ENCODE measurements at regions not wholly inside any gene's neighbourhood (a gene's known extent, or its start where the extent isn't known, plus 50 kb on each side); places are given as distances from the start of the nearest gene placed in this dataset.

DNA sequence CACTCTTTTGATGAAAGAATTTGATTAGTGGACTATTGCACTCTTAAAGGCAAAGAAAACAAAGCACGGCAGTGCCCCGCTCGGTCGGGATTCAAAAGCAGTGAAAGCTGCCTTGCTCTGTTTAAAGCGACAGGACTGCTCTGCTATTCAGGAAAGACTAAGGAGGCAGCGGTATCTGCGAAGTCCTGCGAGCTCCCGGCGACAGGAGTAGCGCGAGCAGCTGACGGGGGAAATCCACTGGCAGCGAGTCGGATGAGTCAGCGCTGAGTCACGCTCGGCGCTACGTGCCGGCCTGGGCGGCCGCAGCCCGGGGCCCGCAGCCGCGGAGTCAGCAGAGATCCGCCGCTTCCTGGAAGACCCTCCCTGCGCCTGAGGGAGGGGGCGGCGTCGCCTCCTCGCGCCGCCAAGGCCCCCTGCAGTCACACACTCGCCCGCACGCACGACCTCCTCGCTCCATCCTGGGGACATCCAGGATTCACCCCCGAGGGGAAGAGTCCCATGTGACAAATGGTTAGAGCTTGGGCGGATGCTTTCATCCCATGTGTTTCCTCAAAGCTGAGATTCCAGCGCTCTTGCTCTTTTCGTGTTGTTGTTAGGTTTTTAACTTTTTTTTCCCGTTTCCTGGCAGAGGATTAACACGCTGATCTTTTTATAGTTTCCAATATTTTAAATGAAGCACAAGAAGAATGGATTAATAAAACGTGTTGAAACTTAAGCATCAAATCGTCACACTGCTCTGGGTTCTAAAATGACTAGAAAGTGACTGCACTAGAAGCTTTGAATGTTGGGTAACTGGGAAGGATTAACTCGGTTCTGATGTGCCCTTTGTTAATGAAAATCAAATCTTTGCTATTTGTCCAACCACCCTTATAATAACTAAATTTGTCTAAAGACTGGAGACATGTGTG, 102.5 kb downstream of the ARRDC3 start:
- no peak overlapping the region for H3K27ac ChIP-seq (ENCODE audit: low read depth, low read length, poor library complexity, severe bottlenecking)

GRCh38 chr5:91277840-91278239, 105.3 kb downstream of the ARRDC3 start:
- Histone ChIP-seq H3K79me2 (ENCODE audit: insufficient read depth, low read depth, low read length) (no peaks in the 10 kb centered on the region), H3K36me3 (ENCODE audit: insufficient read depth, low read length) (no peaks in the 10 kb centered on the region), H3K27ac (ENCODE audit: low read depth, low read length, poor library complexity, severe bottlenecking) (no peak overlapping the region), H2AFZ (ENCODE audit: low read length) (no peak overlapping the region), H3K9me3 (ENCODE audit: low read length) (no peaks in the 10 kb centered on the region), H3K4me1 (ENCODE audit: insufficient read depth, low read length, poor library complexity, severe bottlenecking) (peaks cover 13% of the 10 kb centered on the region), H3K4me2 (ENCODE audit: low read length) (no peak overlapping the region), H3K9me2 (ENCODE audit: insufficient read depth, low read length) (no peaks in the 10 kb centered on the region), H3K4me3 (ENCODE audit: low read depth, low read length, poor library complexity, severe bottlenecking) (no peak overlapping the region), H4K20me1 (ENCODE audit: insufficient read depth, low read length) (no peaks in the 10 kb centered on the region)
- TF ChIP-seq, protein P1, sequence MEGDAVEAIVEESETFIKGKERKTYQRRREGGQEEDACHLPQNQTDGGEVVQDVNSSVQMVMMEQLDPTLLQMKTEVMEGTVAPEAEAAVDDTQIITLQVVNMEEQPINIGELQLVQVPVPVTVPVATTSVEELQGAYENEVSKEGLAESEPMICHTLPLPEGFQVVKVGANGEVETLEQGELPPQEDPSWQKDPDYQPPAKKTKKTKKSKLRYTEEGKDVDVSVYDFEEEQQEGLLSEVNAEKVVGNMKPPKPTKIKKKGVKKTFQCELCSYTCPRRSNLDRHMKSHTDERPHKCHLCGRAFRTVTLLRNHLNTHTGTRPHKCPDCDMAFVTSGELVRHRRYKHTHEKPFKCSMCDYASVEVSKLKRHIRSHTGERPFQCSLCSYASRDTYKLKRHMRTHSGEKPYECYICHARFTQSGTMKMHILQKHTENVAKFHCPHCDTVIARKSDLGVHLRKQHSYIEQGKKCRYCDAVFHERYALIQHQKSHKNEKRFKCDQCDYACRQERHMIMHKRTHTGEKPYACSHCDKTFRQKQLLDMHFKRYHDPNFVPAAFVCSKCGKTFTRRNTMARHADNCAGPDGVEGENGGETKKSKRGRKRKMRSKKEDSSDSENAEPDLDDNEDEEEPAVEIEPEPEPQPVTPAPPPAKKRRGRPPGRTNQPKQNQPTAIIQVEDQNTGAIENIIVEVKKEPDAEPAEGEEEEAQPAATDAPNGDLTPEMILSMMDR (conservative IDR thresholded peaks at IDR 0.05; ENCODE audit: low read length) = no peak
- no peak for TF ChIP-seq EZH2phosphoT487 (IDR thresholded peaks at IDR 0.05; ENCODE audit: borderline replicate concordance, low read depth, low read length)
- ChIA-PET CTCF (ENCODE audit: unreplicated experiment) (no interaction called here), POLR2A (interaction anchor here (0.9 kb wide), 1 partner anchor 37 kb away, joined by 3 read pairs; no protein-coding TSS in a partner anchor)
- no TSS peak for BruUV-seq (replicated peaks)
- no peak for DNase-seq (ENCODE audit: low spot score)
- intact Hi-C loops (cut with micrococcal nuclease; ENCODE audit: unreplicated experiment) = no loop called here

More for the DNA sequence above, 102.5 kb downstream of the ARRDC3 start:
- ChIA-PET POLR2A (interaction anchor here (0.7 to 1.3 kb wide), 4 partner anchors 9 to 103 kb away, joined by 3 to 4 read pairs (median 3); partner anchors contain the start of gene ARRDC3), CTCF (ENCODE audit: unreplicated experiment) (interaction anchor here (0.6 kb wide), 1 partner anchor 141 kb away, joined by 3 read pairs; no protein-coding TSS in a partner anchor)
- Histone ChIP-seq H3K36me3 (ENCODE audit: insufficient read depth, low read length) (no peaks in the 10 kb centered on the region), H4K20me1 (ENCODE audit: insufficient read depth, low read length) (no peaks in the 10 kb centered on the region), H3K79me2 (ENCODE audit: insufficient read depth, low read depth, low read length) (no peaks in the 10 kb centered on the region), H3K9me2 (ENCODE audit: insufficient read depth, low read length) (no peaks in the 10 kb centered on the region), H3K4me1 (ENCODE audit: insufficient read depth, low read length, poor library complexity, severe bottlenecking) (peaks cover 13% of the 10 kb centered on the region), H2AFZ (ENCODE audit: low read length) (peak overlapping the region; percentile 78; the same call in 1 of the 2 replicates), H3K9me3 (ENCODE audit: low read length) (no peaks in the 10 kb centered on the region), H3K4me3 (ENCODE audit: low read depth, low read length, poor library complexity, severe bottlenecking) (peak overlapping the region; percentile 62), H3K4me2 (ENCODE audit: low read length) (peak overlapping the region; percentile 64)
- peak; percentile 40 for DNase-seq (ENCODE audit: low spot score)
- intact Hi-C loops (cut with micrococcal nuclease; ENCODE audit: unreplicated experiment) = no loop called here
- TF ChIP-seq, protein P1 (conservative IDR thresholded peaks at IDR 0.05; ENCODE audit: low read length) = no peak
- TF ChIP-seq EZH2phosphoT487 (IDR thresholded peaks at IDR 0.05; ENCODE audit: borderline replicate concordance, low read depth, low read length) = no peak
- no TSS peak for BruUV-seq (replicated peaks)

All from OCI-LY7 (cell line).